ENCODE measurements at regions not wholly inside any gene's neighbourhood (a gene's known extent, or its start where the extent isn't known, plus 50 kb on each side); places are given as distances from the start of the nearest gene placed in this dataset.

DNA sequence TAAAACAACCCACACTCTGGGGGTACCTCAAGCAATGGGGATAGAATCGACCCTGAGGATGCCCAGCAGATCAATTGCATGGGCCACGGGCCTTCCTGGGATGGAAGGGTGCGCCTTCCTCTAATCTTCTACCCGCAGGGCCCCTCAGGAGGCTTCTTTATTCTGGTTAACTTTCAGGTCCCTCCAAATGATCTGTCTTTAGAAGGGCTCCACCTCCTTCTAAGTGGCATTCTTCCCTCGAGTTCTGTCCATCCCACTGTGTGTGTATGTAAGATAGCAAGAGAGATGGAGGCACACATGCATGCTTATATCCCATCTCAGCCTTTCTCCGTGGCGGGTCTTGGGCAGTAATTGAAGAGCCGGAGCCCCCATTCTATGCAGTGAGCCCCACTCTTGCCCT, 125.7 kb downstream of the MRM1 start:
- H3K4me1 Mint-ChIP-seq, result peaks cover 49% of the 10 kb centered on the region
- Histone ChIP-seq H3K27me3 (ENCODE audit: insufficient read depth) (no peaks in the 10 kb centered on the region), H3K4me1 (ENCODE audit: insufficient read depth) (peaks cover 46% of the 10 kb centered on the region)

GRCh38 chr17:36727577-36727976, 126.2 kb downstream of the MRM1 start:
- Histone ChIP-seq H3K9me2 (ENCODE audit: insufficient read depth) (no peaks in the 10 kb centered on the region), H3K4me3 (no peak overlapping the region), H3K79me2 (replicated peaks; ENCODE audit: insufficient read depth) (no peaks in the 10 kb centered on the region), H2AFZ (0 out of 2 replicates have a peak overlapping the region, but pooled peaks have one; percentile 59), H3F3A (replicated peaks; ENCODE audit: low read depth) (0 out of 2 replicates have a peak, but pooled peaks cover 4% of the 10 kb centered on the region), H3K27me3 (ENCODE audit: insufficient read depth) (no peaks in the 10 kb centered on the region), H3K4me1 (ENCODE audit: insufficient read depth) (peaks cover 50% of the 10 kb centered on the region), H4K20me1 (replicated peaks; ENCODE audit: insufficient read depth) (no peaks in the 10 kb centered on the region), H3K36me3 (ENCODE audit: insufficient read depth) (no peaks in the 10 kb centered on the region), H3K27ac (ENCODE audit: low read depth) (no peak overlapping the region), H3K4me2 (peak overlapping the region; percentile 66; the same call in 1 of the 2 replicates)
- no peaks in the 10 kb centered on the region for H3K36me3 Mint-ChIP-seq (ENCODE audit: low read depth)
- H3K27ac Mint-ChIP-seq, result no peak overlapping the region
- 0 out of 3 replicates have a peak overlapping the region, but pooled peaks have one; percentile 3 for H3K4me3 Mint-ChIP-seq
- H3K9me3 Mint-ChIP-seq, result no peaks in the 10 kb centered on the region; the same call in 2 of the 3 replicates
- peaks cover 53% of the 10 kb centered on the region for H3K4me1 Mint-ChIP-seq
- ATAC-seq, result no peak
- no peak for DNase-seq (ENCODE audit: low spot score)
- peaks cover 21% of the 10 kb centered on the region for H3K27me3 Mint-ChIP-seq (ENCODE audit: insufficient read depth, low read depth, poor library complexity)
- no peak for TF ChIP-seq ZNF462 (CRISPR knock-in tag; IDR thresholded peaks at IDR 0.05)
- TF ChIP-seq JUNB (IDR thresholded peaks at IDR 0.05; ENCODE audit: unreplicated experiment), result no peak
- no peak for TF ChIP-seq CTCF (conservative IDR thresholded peaks at IDR 0.05; ENCODE audit: low read depth in 2 of 2)
- no peak for TF ChIP-seq EZH2 (IDR thresholded peaks at IDR 0.05; ENCODE audit: low read depth, unreplicated experiment)
- TF ChIP-seq ZNF114 (CRISPR knock-in tag; IDR thresholded peaks at IDR 0.05), result no peak
- TF ChIP-seq STAT1 (IDR thresholded peaks at IDR 0.05; ENCODE audit: unreplicated experiment), result no peak
- TF ChIP-seq, protein P1, sequence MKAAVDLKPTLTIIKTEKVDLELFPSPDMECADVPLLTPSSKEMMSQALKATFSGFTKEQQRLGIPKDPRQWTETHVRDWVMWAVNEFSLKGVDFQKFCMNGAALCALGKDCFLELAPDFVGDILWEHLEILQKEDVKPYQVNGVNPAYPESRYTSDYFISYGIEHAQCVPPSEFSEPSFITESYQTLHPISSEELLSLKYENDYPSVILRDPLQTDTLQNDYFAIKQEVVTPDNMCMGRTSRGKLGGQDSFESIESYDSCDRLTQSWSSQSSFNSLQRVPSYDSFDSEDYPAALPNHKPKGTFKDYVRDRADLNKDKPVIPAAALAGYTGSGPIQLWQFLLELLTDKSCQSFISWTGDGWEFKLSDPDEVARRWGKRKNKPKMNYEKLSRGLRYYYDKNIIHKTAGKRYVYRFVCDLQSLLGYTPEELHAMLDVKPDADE (IDR thresholded peaks at IDR 0.05), result no peak
- TF ChIP-seq EZH2phosphoT487 (IDR thresholded peaks at IDR 0.05; ENCODE audit: unreplicated experiment), result no peak
- no peak for TF ChIP-seq CREB1 (CRISPR knock-in tag; IDR thresholded peaks at IDR 0.05; ENCODE audit: low read depth)
- no peak for TF ChIP-seq ZNF331 (CRISPR knock-in tag; IDR thresholded peaks at IDR 0.05; ENCODE audit: low read depth)

More for the DNA sequence above, 125.7 kb downstream of the MRM1 start:
- Mint-ChIP-seq H3K9me3 (no peaks in the 10 kb centered on the region; the same call in 2 of the 3 replicates), H3K4me3 (no peak overlapping the region), H3K27me3 (ENCODE audit: insufficient read depth, low read depth, poor library complexity) (peaks cover 19% of the 10 kb centered on the region), H3K36me3 (ENCODE audit: low read depth) (no peaks in the 10 kb centered on the region), H3K27ac (no peak overlapping the region)
- Histone ChIP-seq H3F3A (replicated peaks; ENCODE audit: low read depth) (0 out of 2 replicates have a peak, but pooled peaks cover 4% of the 10 kb centered on the region), H3K4me3 (no peak overlapping the region), H3K27ac (ENCODE audit: low read depth) (no peak overlapping the region), H4K20me1 (replicated peaks; ENCODE audit: insufficient read depth) (no peaks in the 10 kb centered on the region), H3K36me3 (ENCODE audit: insufficient read depth) (no peaks in the 10 kb centered on the region), H3K79me2 (replicated peaks; ENCODE audit: insufficient read depth) (no peaks in the 10 kb centered on the region), H3K9me2 (ENCODE audit: insufficient read depth) (no peaks in the 10 kb centered on the region), H2AFZ (no peak overlapping the region), H3K4me2 (no peak overlapping the region)
- DNase-seq (ENCODE audit: low spot score) (no peak), ATAC-seq (no peak)
- no peak for TF ChIP-seq NANOG (IDR thresholded peaks at IDR 0.05; ENCODE audit: borderline replicate concordance)

All from GM23338 (cell line).